ENCODE measurements at regions not wholly inside any gene's neighbourhood (a gene's known extent, or its start where the extent isn't known, plus 50 kb on each side); places are given as distances from the start of the nearest gene placed in this dataset.

DNA sequence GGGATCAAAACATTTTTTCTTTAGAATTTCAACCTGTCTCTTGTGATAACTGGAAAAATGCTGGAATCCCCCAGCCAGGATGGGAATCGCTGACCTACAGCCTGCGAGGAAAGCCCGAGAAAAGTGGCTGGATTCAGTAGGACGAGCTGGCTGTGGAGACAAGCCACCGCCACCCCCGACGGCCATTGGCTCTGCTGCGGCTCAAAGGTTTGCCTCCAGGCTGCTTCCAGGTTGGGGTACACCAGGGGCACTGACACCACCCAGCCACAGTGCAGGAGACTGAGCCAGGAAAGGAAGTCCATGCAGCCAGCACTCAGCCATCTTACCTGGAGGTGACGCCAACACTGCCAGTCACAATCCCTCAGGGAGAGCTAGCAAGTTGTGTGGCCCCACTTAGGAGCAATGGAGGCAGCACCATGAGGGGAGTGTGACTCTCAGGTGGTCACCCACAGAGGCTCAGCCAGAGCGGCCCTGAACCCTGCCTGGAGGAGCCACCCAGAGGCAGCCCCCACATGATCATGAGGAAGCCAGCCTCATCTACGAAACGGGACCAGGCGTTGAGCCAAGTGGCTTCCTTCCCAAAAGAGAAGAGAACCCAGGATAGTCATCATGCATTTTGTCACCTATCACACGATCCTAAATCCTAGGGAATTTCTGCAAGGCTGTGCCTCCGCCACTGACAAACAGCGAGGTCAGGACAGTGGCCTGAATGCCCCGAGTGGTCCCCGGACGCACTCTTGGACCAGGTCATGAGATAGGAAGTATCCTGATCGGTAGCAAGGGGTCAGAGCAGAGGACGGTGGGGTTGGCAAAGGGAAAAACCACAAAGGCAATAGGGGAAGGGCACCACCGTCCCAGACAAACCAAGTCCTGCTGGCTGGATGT, 84.8 kb downstream of the RBFOX3 start:
- intact Hi-C loops (cut with micrococcal nuclease): no loop called here
- dilution Hi-C loops (cut with MboI; ENCODE audit: extremely low pct_ligation_motif_present, low sequenced_read_pairs): no loop called here
- no peaks in the 10 kb centered on the region for H3K36me3 ChIP-seq (ENCODE audit: control insufficient read depth in 2 of 2, extremely low read depth in 1 of 2, insufficient read depth in 2 of 2, low read length in 2 of 2)
- no peaks in the 10 kb centered on the region for H4K20me1 ChIP-seq (replicated peaks; ENCODE audit: control insufficient read depth, extremely low read depth, insufficient read depth, low read length)
- H3K4me2 ChIP-seq (ENCODE audit: insufficient read depth, low read length): no peak overlapping the region
- POLR2A ChIA-PET: no interaction called here
- H3K9me1 ChIP-seq (replicated peaks; ENCODE audit: control insufficient read depth, extremely low read depth, insufficient read depth, low read length): no peaks in the 10 kb centered on the region
- CTCF ChIA-PET: no interaction called here
- TF ChIP-seq, protein P1, sequence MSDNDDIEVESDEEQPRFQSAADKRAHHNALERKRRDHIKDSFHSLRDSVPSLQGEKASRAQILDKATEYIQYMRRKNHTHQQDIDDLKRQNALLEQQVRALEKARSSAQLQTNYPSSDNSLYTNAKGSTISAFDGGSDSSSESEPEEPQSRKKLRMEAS (IDR thresholded peaks at IDR 0.05; ENCODE audit: insufficient read depth, insufficient read length): no peak
- TF ChIP-seq CTCF (IDR thresholded peaks at IDR 0.05; ENCODE audit: extremely low read depth in 1 of 2, insufficient read depth in 1 of 2, low read depth in 1 of 2, low read length in 2 of 2) (no peak), JUN (IDR thresholded peaks at IDR 0.05; ENCODE audit: borderline replicate concordance, insufficient read depth, insufficient read length, low read depth) (no peak), EZH2 (IDR thresholded peaks at IDR 0.05; ENCODE audit: borderline replicate concordance, low read depth, low read length, severe bottlenecking) (no peak), POLR2AphosphoS5 (IDR thresholded peaks at IDR 0.05; ENCODE audit: insufficient read depth, low read depth, low read length) (no peak), FOS (IDR thresholded peaks at IDR 0.05; ENCODE audit: borderline replicate concordance, insufficient read depth, low read length) (no peak), POLR2A (IDR thresholded peaks at IDR 0.05; ENCODE audit: low read depth, low read length) (no peak), MYC (IDR thresholded peaks at IDR 0.05; ENCODE audit: low read depth, low read length) (no peak), GATA2 (IDR thresholded peaks at IDR 0.05; ENCODE audit: insufficient read depth, insufficient read length, low read depth, low read length) (no peak)
- no peak for DNase-seq (ENCODE audit: low read depth, low spot score)
- H3K4me3 ChIP-seq (replicated peaks in 1 of 3; ENCODE audit: insufficient read depth in 1 of 3, low read depth in 1 of 3, low read length in 3 of 3): no peak overlapping the region
- H3K27ac ChIP-seq (ENCODE audit: insufficient read depth, low read depth, low read length): no peak overlapping the region
- no peaks in the 10 kb centered on the region for H3K4me1 ChIP-seq (ENCODE audit: control insufficient read depth, extremely low read depth, insufficient read depth, low read length)
- BruUV-seq (replicated peaks): no TSS peak
- H3K9ac ChIP-seq (replicated peaks; ENCODE audit: extremely low read depth, insufficient read depth, low read length): no peak overlapping the region
- H3K27me3 ChIP-seq (ENCODE audit: control insufficient read depth in 2 of 2, insufficient read depth in 2 of 2, low read length in 2 of 2): peaks cover 0 to 2% of the 10 kb centered on the region in 2 experiments
- FAIRE-seq: no peak
- H2AFZ ChIP-seq (ENCODE audit: low read depth, low read length): no peak overlapping the region
- H3K79me2 ChIP-seq (ENCODE audit: control insufficient read depth, insufficient read depth, low read length): no peaks in the 10 kb centered on the region
- H3K9me3 ChIP-seq (replicated peaks; ENCODE audit: control insufficient read depth, insufficient read depth, low read length): no peaks in the 10 kb centered on the region
